ENCODE measurements at regions not wholly inside any gene's neighbourhood (a gene's known extent, or its start where the extent isn't known, plus 50 kb on each side); places are given as distances from the start of the nearest gene placed in this dataset.

- DNase-seq (ENCODE audit: low read depth): no peak
- no peak for TF ChIP-seq CTCF (conservative IDR thresholded peaks at IDR 0.05; ENCODE audit: low read depth, low read length)
These were observed 213.8 kb downstream of the ERMARD start for GRCh38 chr6:169965239-169965638.

GRCh38 chr6:169964486-169965180 is 213.2 kb downstream of the ERMARD start:
- DNase-seq (ENCODE audit: low read depth): no peak
- H3K4me3 ChIP-seq (ENCODE audit: low read depth, low read length): no peak overlapping the region
- no peak for TF ChIP-seq CTCF (conservative IDR thresholded peaks at IDR 0.05; ENCODE audit: low read depth, low read length)

More at GRCh38 chr6:169965239-169965638, 213.8 kb downstream of the ERMARD start:
- H3K4me3 ChIP-seq (ENCODE audit: low read depth, low read length): no peak overlapping the region

- no peak for TF ChIP-seq CTCF (conservative IDR thresholded peaks at IDR 0.05; ENCODE audit: low read depth, low read length)
- DNase-seq (ENCODE audit: low read depth): no peak
- no peak overlapping the region for H3K4me3 ChIP-seq (ENCODE audit: low read depth, low read length)
These were observed 212.3 kb downstream of the ERMARD start for GRCh38 chr6:169963581-169964297.

- DNase-seq (ENCODE audit: low read depth): no peak
- H3K4me3 ChIP-seq (ENCODE audit: low read depth, low read length): no peak overlapping the region
- TF ChIP-seq CTCF (conservative IDR thresholded peaks at IDR 0.05; ENCODE audit: low read depth, low read length): no peak
These were observed 211.4 kb downstream of the ERMARD start for GRCh38 chr6:169962604-169963469.

- peak; percentile 5 for DNase-seq (ENCODE audit: low read depth)
- peak overlapping the region; percentile 14 for H3K4me3 ChIP-seq (ENCODE audit: low read depth, low read length)
- peak; percentile 41 for TF ChIP-seq CTCF (conservative IDR thresholded peaks at IDR 0.05; ENCODE audit: low read depth, low read length)
These were observed 210.5 kb downstream of the ERMARD start for GRCh38 chr6:169961772-169962561.

- DNase-seq (ENCODE audit: low read depth): no peak
- no peak overlapping the region for H3K4me3 ChIP-seq (ENCODE audit: low read depth, low read length)
- TF ChIP-seq CTCF (conservative IDR thresholded peaks at IDR 0.05; ENCODE audit: low read depth, low read length): no peak
These were observed 209.6 kb downstream of the ERMARD start for GRCh38 chr6:169960886-169961611.
